ENCODE measurements at regions not wholly inside any gene's neighbourhood (a gene's known extent, or its start where the extent isn't known, plus 50 kb on each side); places are given as distances from the start of the nearest gene placed in this dataset.

- TF ChIP-seq CTCF (conservative IDR thresholded peaks at IDR 0.05) (no peak), ZFX (IDR thresholded peaks at IDR 0.05) (no peak)
Measured at GRCh38 chr13:62049992-62050391, 634.3 kb upstream of the PCDH20 start.

All from C4-2B (cell line).